Activated CD8-positive, alpha-beta T cell treated with anti-CD3 and anti-CD28 coated beads, Interleukin-2, amount 10 ng/mL, durations not matched to agents 7 days and 5 days (primary cell): ENCODE measurements at regions not wholly inside any gene's neighbourhood (a gene's known extent, or its start where the extent isn't known, plus 50 kb on each side); places are given as distances from the start of the nearest gene placed in this dataset.
"Not testable (repeated sequence)": the region's sequence is repeated elsewhere in the genome, so short reads cannot be mapped to it uniquely, and the experiment has no call there.

Experiments
- ATAC-seq: fragments of 150-1000 bp; cut with Tn5 transposase; one replicate; pipeline ENCODE4 v1.10.0; 2021; ENCODE audit warnings: moderate library complexity
- CTCF ChIA-PET: fragments of 350-600 bp; sonication (Branson Sonifier 250); formaldehyde crosslinking; loops from one replicate; lab custom pipeline; 2021; ENCODE audit warnings: antibody characterized with exemption; lab: Charles Lee
- POLR2A ChIA-PET: fragments of 350-600 bp; sonication (Branson Sonifier 250); formaldehyde crosslinking; loops from one replicate; lab custom pipeline; 2021; ENCODE audit warnings: antibody characterized with exemption; lab: Charles Lee
- DNase-seq: peaks from one replicate; pipeline ENCODE4 v3.0.0-alpha.2; 2020
- H3K27ac Mint-ChIP-seq: one replicate; pipeline ENCODE4 v1.8.0; 2021; ENCODE audit warnings: mild to moderate bottlenecking, mixed read lengths
- H3K27me3 Mint-ChIP-seq: one replicate; pipeline ENCODE4 v1.8.0; 2021; ENCODE audit warnings: low read depth, mixed read lengths
- H3K36me3 Mint-ChIP-seq: one replicate; pipeline ENCODE4 v1.8.0; 2021; ENCODE audit warnings: low read depth, mixed read lengths
- H3K4me1 Mint-ChIP-seq: one replicate; pipeline ENCODE4 v1.8.0; 2021; ENCODE audit warnings: low read depth, mixed read lengths
- H3K4me3 Mint-ChIP-seq: one replicate; pipeline ENCODE4 v1.8.0; 2021; ENCODE audit warnings: mild to moderate bottlenecking, mixed read lengths
- H3K9me3 Mint-ChIP-seq: one replicate; pipeline ENCODE4 v1.8.0; 2022; ENCODE audit warnings: mixed read lengths; ENCODE audit not compliant: insufficient read depth

GRCh38 chr2:150802635-150803034, 315.2 kb upstream of the RND3 start:
- no peaks in the 10 kb centered on the region for H3K36me3 Mint-ChIP-seq
- POLR2A ChIA-PET = no interaction called here
- ATAC-seq = no peak
- H3K9me3 Mint-ChIP-seq = no peaks in the 10 kb centered on the region
- H3K27ac Mint-ChIP-seq = no peak overlapping the region
- H3K27me3 Mint-ChIP-seq = no peaks in the 10 kb centered on the region
- no peak overlapping the region for H3K4me3 Mint-ChIP-seq
- CTCF ChIA-PET = no interaction called here
- no peaks in the 10 kb centered on the region for H3K4me1 Mint-ChIP-seq
- DNase-seq = no peak

- ATAC-seq, CTCF ChIA-PET: not testable (repeated sequence)
Measured at GRCh38 chr2:150796236-150796635, 308.8 kb upstream of the RND3 start.

GRCh38 chr2:150792780-150793300, 305.4 kb upstream of the RND3 start:
- no peaks in the 10 kb centered on the region for H3K27me3 Mint-ChIP-seq
- no peak overlapping the region for H3K27ac Mint-ChIP-seq
- ChIA-PET CTCF (interaction anchor here (0.7 kb wide), 1 partner anchor 991 kb away, joined by 3 read pairs; no protein-coding TSS in a partner anchor), POLR2A (no interaction called here)
- no peaks in the 10 kb centered on the region for H3K9me3 Mint-ChIP-seq
- ATAC-seq (no peak), DNase-seq (no peak)
- no peaks in the 10 kb centered on the region for H3K36me3 Mint-ChIP-seq
- no peaks in the 10 kb centered on the region for H3K4me1 Mint-ChIP-seq
- no peak overlapping the region for H3K4me3 Mint-ChIP-seq

More at GRCh38 chr2:150796236-150796635, 308.8 kb upstream of the RND3 start:
- DNase-seq, H3K4me1 Mint-ChIP-seq, H3K36me3 Mint-ChIP-seq, H3K4me3 Mint-ChIP-seq, POLR2A ChIA-PET, H3K27me3 Mint-ChIP-seq, H3K27ac Mint-ChIP-seq, H3K9me3 Mint-ChIP-seq: not testable (repeated sequence)

- Mint-ChIP-seq H3K4me3 (no peak overlapping the region), H3K9me3 (no peaks in the 10 kb centered on the region)
- POLR2A ChIA-PET = no interaction called here
Measured at GRCh38 chr2:150791567-150791966, 304.1 kb upstream of the RND3 start.

GRCh38 chr2:150789376-150789905, 302.0 kb upstream of the RND3 start:
- POLR2A ChIA-PET = no interaction called here
- ATAC-seq (no peak), DNase-seq (no peak)
- H3K27ac Mint-ChIP-seq = no peak overlapping the region
- H3K36me3 Mint-ChIP-seq = no peaks in the 10 kb centered on the region
- no peaks in the 10 kb centered on the region for H3K27me3 Mint-ChIP-seq
- H3K4me3 Mint-ChIP-seq = no peak overlapping the region
- H3K9me3 Mint-ChIP-seq = no peaks in the 10 kb centered on the region
- no peaks in the 10 kb centered on the region for H3K4me1 Mint-ChIP-seq
- CTCF ChIA-PET = no interaction called here

More at GRCh38 chr2:150791567-150791966, 304.1 kb upstream of the RND3 start:
- Mint-ChIP-seq H3K4me1 (no peaks in the 10 kb centered on the region), H3K27ac (no peak overlapping the region), H3K36me3 (no peaks in the 10 kb centered on the region), H3K27me3 (no peaks in the 10 kb centered on the region)
- no peak for DNase-seq
- ATAC-seq = no peak
- CTCF ChIA-PET = no interaction called here

GRCh38 chr2:150788426-150789140, 301.1 kb upstream of the RND3 start:
- no peak for ATAC-seq
- H3K9me3 Mint-ChIP-seq = no peaks in the 10 kb centered on the region
- POLR2A ChIA-PET = no interaction called here
- no peaks in the 10 kb centered on the region for H3K27me3 Mint-ChIP-seq
- no peak overlapping the region for H3K27ac Mint-ChIP-seq
- no peaks in the 10 kb centered on the region for H3K4me1 Mint-ChIP-seq
- no peaks in the 10 kb centered on the region for H3K36me3 Mint-ChIP-seq
- DNase-seq = no peak
- CTCF ChIA-PET = no interaction called here
- no peak overlapping the region for H3K4me3 Mint-ChIP-seq

- H3K27me3 Mint-ChIP-seq = no peaks in the 10 kb centered on the region
- no peak overlapping the region for H3K27ac Mint-ChIP-seq
- DNase-seq (no peak), ATAC-seq (no peak)
- ChIA-PET POLR2A (no interaction called here), CTCF (no interaction called here)
- H3K9me3 Mint-ChIP-seq = no peaks in the 10 kb centered on the region
- no peaks in the 10 kb centered on the region for H3K4me1 Mint-ChIP-seq
- no peaks in the 10 kb centered on the region for H3K36me3 Mint-ChIP-seq
- no peak overlapping the region for H3K4me3 Mint-ChIP-seq
Measured at GRCh38 chr2:150787353-150788093, 300.1 kb upstream of the RND3 start.

- POLR2A ChIA-PET = no interaction called here
- Mint-ChIP-seq H3K4me1 (no peaks in the 10 kb centered on the region), H3K27me3 (no peaks in the 10 kb centered on the region), H3K4me3 (no peak overlapping the region), H3K9me3 (no peaks in the 10 kb centered on the region), H3K27ac (no peak overlapping the region), H3K36me3 (no peaks in the 10 kb centered on the region)
- CTCF ChIA-PET = no interaction called here
- DNase-seq = no peak
- no peak for ATAC-seq
Measured at GRCh38 chr2:150784389-150784788, 296.9 kb upstream of the RND3 start.

- Mint-ChIP-seq H3K4me1 (no peaks in the 10 kb centered on the region), H3K9me3 (no peaks in the 10 kb centered on the region), H3K36me3 (no peaks in the 10 kb centered on the region), H3K27ac (no peak overlapping the region), H3K4me3 (no peak overlapping the region), H3K27me3 (no peaks in the 10 kb centered on the region)
- no peak for DNase-seq
- ATAC-seq = no peak
- ChIA-PET CTCF (no interaction called here), POLR2A (no interaction called here)
Measured at GRCh38 chr2:150783896-150784295, 296.4 kb upstream of the RND3 start.

GRCh38 chr2:150783015-150783414, 295.5 kb upstream of the RND3 start:
- POLR2A ChIA-PET = no interaction called here

GRCh38 chr2:150782613-150783012, 295.1 kb upstream of the RND3 start:
- H3K4me1 Mint-ChIP-seq = no peaks in the 10 kb centered on the region
- ATAC-seq (no peak), DNase-seq (no peak)
- no peak overlapping the region for H3K27ac Mint-ChIP-seq
- ChIA-PET POLR2A (no interaction called here), CTCF (no interaction called here)
- H3K27me3 Mint-ChIP-seq = no peaks in the 10 kb centered on the region
- H3K4me3 Mint-ChIP-seq = no peak overlapping the region
- no peaks in the 10 kb centered on the region for H3K36me3 Mint-ChIP-seq
- no peaks in the 10 kb centered on the region for H3K9me3 Mint-ChIP-seq

More at GRCh38 chr2:150783015-150783414, 295.5 kb upstream of the RND3 start:
- DNase-seq (no peak), ATAC-seq (no peak)
- no peak overlapping the region for H3K4me3 Mint-ChIP-seq
- no peaks in the 10 kb centered on the region for H3K4me1 Mint-ChIP-seq
- no peaks in the 10 kb centered on the region for H3K27me3 Mint-ChIP-seq
- CTCF ChIA-PET = no interaction called here
- no peaks in the 10 kb centered on the region for H3K9me3 Mint-ChIP-seq
- H3K36me3 Mint-ChIP-seq = no peaks in the 10 kb centered on the region
- no peak overlapping the region for H3K27ac Mint-ChIP-seq

GRCh38 chr2:150781142-150781541, 293.7 kb upstream of the RND3 start:
- H3K27ac Mint-ChIP-seq = no peak overlapping the region
- CTCF ChIA-PET = no interaction called here
- no peaks in the 10 kb centered on the region for H3K4me1 Mint-ChIP-seq
- ATAC-seq = no peak
- no peak for DNase-seq
- POLR2A ChIA-PET = no interaction called here
- H3K4me3 Mint-ChIP-seq = no peak overlapping the region
- H3K27me3 Mint-ChIP-seq = no peaks in the 10 kb centered on the region
- no peaks in the 10 kb centered on the region for H3K9me3 Mint-ChIP-seq
- H3K36me3 Mint-ChIP-seq = no peaks in the 10 kb centered on the region
